ENCODE measurements at regions not wholly inside any gene's neighbourhood (a gene's known extent, or its start where the extent isn't known, plus 50 kb on each side); places are given as distances from the start of the nearest gene placed in this dataset.

DNA sequence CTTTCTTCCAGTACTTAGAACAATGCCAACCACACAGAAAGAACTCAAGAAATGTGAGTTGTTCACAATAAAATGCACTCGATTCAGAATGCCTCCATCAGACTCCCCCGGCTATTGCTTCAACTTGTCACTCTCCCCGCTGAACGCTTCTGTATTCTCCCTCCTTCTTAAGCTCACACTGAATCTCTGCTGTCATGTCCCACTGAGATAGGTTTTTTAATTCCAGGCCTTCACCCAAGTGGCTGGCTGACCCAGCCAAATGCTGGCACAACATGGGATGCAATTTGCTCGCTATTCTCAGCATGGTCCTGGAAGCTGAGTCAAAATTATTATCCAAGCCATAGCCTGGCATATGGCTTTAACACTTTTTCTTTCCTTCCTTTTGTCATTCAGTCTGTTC is 76.8 kb upstream of the SERP2 start:
- TF ChIP-seq POLR2A (IDR thresholded peaks at IDR 0.05): no peak
- TF ChIP-seq CTCF (IDR thresholded peaks at IDR 0.05): no peak
- no peak for TF ChIP-seq EP300 (IDR thresholded peaks at IDR 0.05)
- TF ChIP-seq POLR2AphosphoS5 (IDR thresholded peaks at IDR 0.05): no peak

All from suprapubic skin (tissue), 4 donors.